A549 (cell line): ENCODE measurements at regions not wholly inside any gene's neighbourhood (a gene's known extent, or its start where the extent isn't known, plus 50 kb on each side); places are given as distances from the start of the nearest gene placed in this dataset.

Experiments used
- EP300 ChIP-seq, 2 experiments: fragments of >200 bp; sonication (Bioruptor Twin); formaldehyde crosslinking; IDR thresholded peaks; 2 replicates in 1 of 2; 3 replicates in 1 of 2; pipeline ENCODE4 v1.6.1; 2016 to 2017
- POLR2A ChIP-seq: IDR thresholded peaks from 2 replicates; pipeline ENCODE4 v1.6.1; 2012; ENCODE audit warnings: mild to moderate bottlenecking, low read length
- POLR2AphosphoS2 ChIP-seq: conservative IDR thresholded peaks from 2 replicates; pipeline ENCODE4 v1.6.1; 2012; ENCODE audit warnings: low read length, improper control_type of control experiment, inconsistent platforms
- RARB ChIP-seq: fragments of 250-450 bp; sonication (Bioruptor Pico); IDR thresholded peaks from 2 replicates; pipeline ENCODE4 v1.8.0; 2021; ENCODE audit warnings: mild to moderate bottlenecking, moderate library complexity
- TF ChIP-seq, protein P1 (sequence below): fragments of 150-350 bp; IDR thresholded peaks from 2 replicates; pipeline ENCODE4 v1.6.1; 2014; ENCODE audit warnings: low read depth, mild to moderate bottlenecking, low read length

DNA sequence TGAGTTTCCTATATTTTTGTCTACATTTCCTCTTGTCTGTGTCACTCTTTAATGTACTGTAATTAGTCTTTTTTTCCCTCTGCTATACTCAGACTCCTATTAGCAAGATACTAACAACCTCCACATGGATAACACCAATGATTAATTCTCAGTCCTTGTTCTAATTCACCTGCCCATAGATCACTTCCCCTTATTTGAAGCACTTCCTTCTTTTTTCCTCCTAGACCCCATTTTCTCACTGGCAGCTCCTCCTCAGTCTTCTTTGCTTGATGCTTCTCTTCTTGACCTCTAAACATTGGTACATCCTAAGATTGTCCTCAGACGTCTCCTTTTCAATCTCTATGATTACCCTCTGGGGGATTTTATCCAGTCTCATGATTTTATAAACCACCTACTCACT lies 98.2 kb upstream of the IMMP2L start:
- TF ChIP-seq RARB (CRISPR knock-in tag) = no peak
- TF ChIP-seq POLR2AphosphoS2 = no peak
- TF ChIP-seq EP300 (IDR thresholded peaks at IDR 0.05) = no peak
- TF ChIP-seq POLR2A = no peak
- TF ChIP-seq, protein P1, sequence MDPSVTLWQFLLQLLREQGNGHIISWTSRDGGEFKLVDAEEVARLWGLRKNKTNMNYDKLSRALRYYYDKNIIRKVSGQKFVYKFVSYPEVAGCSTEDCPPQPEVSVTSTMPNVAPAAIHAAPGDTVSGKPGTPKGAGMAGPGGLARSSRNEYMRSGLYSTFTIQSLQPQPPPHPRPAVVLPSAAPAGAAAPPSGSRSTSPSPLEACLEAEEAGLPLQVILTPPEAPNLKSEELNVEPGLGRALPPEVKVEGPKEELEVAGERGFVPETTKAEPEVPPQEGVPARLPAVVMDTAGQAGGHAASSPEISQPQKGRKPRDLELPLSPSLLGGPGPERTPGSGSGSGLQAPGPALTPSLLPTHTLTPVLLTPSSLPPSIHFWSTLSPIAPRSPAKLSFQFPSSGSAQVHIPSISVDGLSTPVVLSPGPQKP = no peak
